HFFc6 (cell line): ENCODE measurements at regions not wholly inside any gene's neighbourhood (a gene's known extent, or its start where the extent isn't known, plus 50 kb on each side); places are given as distances from the start of the nearest gene placed in this dataset.

ENCODE experiments used
- DNase-seq: peaks from one replicate; pipeline ENCODE4 v3.0.0-alpha.2; 2018
- H3K27ac Mint-ChIP-seq: 2 replicates; pipeline ENCODE4 v1.8.0; 2020; ENCODE audit warnings: mild to moderate bottlenecking, mixed read lengths
- H3K27me3 Mint-ChIP-seq: 2 replicates; pipeline ENCODE4 v1.8.0; 2021; ENCODE audit warnings: mild to moderate bottlenecking, moderate library complexity, mixed read lengths; ENCODE audit not compliant: insufficient read depth
- H3K36me3 Mint-ChIP-seq: 2 replicates; pipeline ENCODE4 v1.8.0; 2021; ENCODE audit warnings: low read depth, mixed read lengths
- H3K4me1 Mint-ChIP-seq: 2 replicates; pipeline ENCODE4 v1.8.0; 2020; ENCODE audit warnings: low read depth, mixed read lengths
- H3K4me3 Mint-ChIP-seq: 2 replicates; pipeline ENCODE4 v1.8.0; 2020; ENCODE audit warnings: mild to moderate bottlenecking, moderate library complexity, mixed read lengths
- H3K9me3 Mint-ChIP-seq: 2 replicates; pipeline ENCODE4 v1.8.0; 2020; ENCODE audit warnings: mild to moderate bottlenecking, mixed read lengths
- TF ChIP-seq, protein P1 (sequence below): fragments of 200-600 bp; sonication (generic); IDR thresholded peaks from 2 replicates; pipeline ENCODE4 v1.5.0; 2021; ENCODE audit warnings: antibody characterized with exemption, mild to moderate bottlenecking

DNA sequence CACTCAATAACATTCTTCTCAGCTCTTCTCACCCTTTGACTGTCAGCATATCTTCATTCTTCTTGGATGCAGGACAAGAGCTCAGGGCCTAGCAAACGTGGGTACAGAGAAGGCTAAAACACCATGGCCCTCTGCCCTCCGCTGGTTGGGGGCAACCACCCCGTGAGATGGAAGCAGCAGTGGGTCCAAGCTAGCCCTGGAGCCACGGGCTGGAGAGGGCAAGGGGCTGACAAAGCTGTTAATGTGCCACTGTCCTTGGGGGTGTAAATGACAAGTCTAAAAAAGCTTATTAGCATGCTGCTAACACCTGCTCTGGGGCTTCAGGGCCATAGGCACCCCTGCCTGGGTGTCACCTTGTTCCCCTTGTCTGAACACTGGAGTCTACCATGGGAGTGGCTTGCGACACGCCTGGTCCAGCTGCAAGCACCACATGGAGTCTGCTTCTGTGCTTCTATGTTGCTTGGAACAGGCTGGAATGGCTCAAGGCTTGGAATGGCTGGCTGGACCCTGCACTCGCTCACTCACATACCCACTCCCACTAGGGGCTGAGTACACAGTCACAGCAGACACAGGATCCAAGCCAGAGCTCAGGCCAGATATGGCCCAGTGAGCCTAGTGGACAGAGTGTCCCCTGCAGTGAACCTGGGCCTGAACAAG is 246.0 kb downstream of the PCDH10 start:
- Mint-ChIP-seq H3K36me3 (no peaks in the 10 kb centered on the region), H3K4me1 (no peaks in the 10 kb centered on the region), H3K27ac (no peak overlapping the region), H3K27me3 (no peaks in the 10 kb centered on the region), H3K9me3 (peaks cover 3% of the 10 kb centered on the region; the same call in 1 of the 2 replicates), H3K4me3 (no peak overlapping the region)
- no peak for DNase-seq
- TF ChIP-seq, protein P1, sequence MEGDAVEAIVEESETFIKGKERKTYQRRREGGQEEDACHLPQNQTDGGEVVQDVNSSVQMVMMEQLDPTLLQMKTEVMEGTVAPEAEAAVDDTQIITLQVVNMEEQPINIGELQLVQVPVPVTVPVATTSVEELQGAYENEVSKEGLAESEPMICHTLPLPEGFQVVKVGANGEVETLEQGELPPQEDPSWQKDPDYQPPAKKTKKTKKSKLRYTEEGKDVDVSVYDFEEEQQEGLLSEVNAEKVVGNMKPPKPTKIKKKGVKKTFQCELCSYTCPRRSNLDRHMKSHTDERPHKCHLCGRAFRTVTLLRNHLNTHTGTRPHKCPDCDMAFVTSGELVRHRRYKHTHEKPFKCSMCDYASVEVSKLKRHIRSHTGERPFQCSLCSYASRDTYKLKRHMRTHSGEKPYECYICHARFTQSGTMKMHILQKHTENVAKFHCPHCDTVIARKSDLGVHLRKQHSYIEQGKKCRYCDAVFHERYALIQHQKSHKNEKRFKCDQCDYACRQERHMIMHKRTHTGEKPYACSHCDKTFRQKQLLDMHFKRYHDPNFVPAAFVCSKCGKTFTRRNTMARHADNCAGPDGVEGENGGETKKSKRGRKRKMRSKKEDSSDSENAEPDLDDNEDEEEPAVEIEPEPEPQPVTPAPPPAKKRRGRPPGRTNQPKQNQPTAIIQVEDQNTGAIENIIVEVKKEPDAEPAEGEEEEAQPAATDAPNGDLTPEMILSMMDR = no peak

DNA sequence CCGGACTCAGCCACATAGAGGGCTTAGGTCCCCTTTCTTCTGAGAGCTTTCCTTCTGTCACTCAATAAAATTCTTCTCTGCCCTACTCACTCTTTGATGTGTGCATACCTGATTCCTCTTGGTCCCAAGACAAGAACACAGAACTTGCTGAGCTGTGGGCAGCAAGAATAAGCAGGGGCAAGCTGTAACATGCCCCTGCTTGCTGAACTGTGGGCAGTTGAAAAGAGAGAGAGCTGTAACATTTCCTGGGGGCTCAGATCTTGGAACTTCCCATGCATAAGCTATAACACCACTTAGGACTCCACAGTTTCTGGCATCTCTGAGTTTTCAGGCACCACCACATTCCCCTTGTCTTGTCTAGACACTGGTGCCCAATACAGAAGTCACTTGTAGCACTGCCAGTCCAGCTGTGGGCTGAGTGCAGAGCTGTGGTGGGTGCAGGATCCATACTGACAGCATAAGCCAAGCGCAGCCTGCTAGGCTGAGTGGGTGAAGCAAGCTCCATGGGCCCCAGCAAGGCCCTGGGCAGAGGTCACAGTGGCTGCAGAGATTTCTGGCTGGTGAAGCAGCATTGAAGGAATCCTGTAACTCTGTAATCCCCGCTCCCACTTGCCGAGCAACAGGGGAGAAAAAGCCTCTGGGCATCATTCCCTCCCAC is 241.2 kb downstream of the PCDH10 start:
- Mint-ChIP-seq H3K4me1 (no peaks in the 10 kb centered on the region), H3K4me3 (no peak overlapping the region), H3K27ac (no peak overlapping the region), H3K27me3 (no peaks in the 10 kb centered on the region), H3K9me3 (peaks cover 8% of the 10 kb centered on the region; the same call in 1 of the 2 replicates), H3K36me3 (no peaks in the 10 kb centered on the region)
- DNase-seq = no peak
- TF ChIP-seq, protein P1 = no peak

DNA sequence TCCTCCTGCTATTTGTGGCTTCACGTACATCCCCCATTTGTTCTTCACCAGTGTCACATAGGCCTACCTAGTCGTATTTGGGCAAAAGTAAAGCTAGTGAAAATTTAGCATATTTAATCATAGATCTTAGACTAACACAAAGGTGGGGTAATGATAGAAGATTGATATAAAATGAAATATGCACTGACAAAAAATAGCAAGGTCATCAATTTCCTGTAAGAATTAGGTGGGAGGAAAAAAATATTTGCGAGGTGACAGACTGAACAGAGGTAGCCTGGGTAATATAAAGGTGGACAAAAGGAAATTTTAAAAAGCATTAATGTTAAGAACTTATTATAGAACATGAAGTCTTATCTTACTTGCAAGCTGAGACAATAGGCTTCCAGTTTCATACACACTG is 239.9 kb downstream of the PCDH10 start:
- Mint-ChIP-seq H3K27me3 (no peaks in the 10 kb centered on the region; the same call in 1 of the 2 replicates), H3K9me3 (peaks cover 8% of the 10 kb centered on the region; the same call in 1 of the 2 replicates), H3K36me3 (no peaks in the 10 kb centered on the region), H3K27ac (no peak overlapping the region), H3K4me1 (no peaks in the 10 kb centered on the region), H3K4me3 (no peak overlapping the region)
- DNase-seq = no peak
- TF ChIP-seq, protein P1 = no peak

DNA sequence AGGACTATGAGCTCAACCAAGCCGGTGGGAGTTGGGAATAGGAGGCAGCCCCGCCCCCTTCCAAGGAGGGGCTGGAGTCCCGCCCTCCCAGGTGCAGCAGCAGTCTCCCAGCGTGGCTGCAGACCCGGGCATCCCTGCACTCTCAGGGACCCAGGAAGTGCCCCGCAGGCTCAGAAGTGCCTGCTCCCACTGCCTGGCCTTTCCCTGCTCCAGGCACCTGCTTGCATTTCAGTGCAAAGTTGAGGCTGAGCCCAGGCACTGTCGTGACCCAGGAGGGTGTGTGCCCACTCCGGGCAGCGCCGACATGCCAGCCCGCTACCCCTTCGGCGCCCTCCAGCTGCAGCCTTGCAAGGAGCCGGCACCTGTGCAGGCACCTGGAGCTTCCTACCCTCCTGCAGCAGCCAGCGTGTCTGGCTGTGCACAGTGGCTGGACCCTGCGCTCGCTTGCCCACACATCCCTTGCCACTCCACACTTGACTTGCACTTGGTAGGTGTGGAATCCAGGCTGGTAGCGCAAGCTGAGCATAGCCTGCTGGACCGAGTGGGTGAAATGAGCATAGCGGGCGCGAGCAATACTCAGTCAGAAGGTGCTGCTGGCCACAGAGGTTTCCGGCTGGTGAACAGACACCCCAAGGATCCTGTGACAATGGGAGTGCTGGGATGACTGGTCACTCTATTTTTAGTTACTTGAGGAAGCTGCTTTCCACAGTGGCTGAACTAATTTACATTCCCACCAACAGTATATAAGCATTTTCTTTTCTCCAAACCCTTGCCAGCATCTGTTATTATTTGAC is 236.3 kb downstream of the PCDH10 start:
- no peak for DNase-seq
- TF ChIP-seq, protein P1 = no peak
- H3K27me3 Mint-ChIP-seq = no peaks in the 10 kb centered on the region; the same call in 1 of the 2 replicates
- no peaks in the 10 kb centered on the region; the same call in 1 of the 2 replicates for H3K36me3 Mint-ChIP-seq
- no peak overlapping the region for H3K4me3 Mint-ChIP-seq
- peaks cover 8% of the 10 kb centered on the region; the same call in 1 of the 2 replicates for H3K9me3 Mint-ChIP-seq
- no peak overlapping the region for H3K27ac Mint-ChIP-seq
- H3K4me1 Mint-ChIP-seq = no peaks in the 10 kb centered on the region

DNA sequence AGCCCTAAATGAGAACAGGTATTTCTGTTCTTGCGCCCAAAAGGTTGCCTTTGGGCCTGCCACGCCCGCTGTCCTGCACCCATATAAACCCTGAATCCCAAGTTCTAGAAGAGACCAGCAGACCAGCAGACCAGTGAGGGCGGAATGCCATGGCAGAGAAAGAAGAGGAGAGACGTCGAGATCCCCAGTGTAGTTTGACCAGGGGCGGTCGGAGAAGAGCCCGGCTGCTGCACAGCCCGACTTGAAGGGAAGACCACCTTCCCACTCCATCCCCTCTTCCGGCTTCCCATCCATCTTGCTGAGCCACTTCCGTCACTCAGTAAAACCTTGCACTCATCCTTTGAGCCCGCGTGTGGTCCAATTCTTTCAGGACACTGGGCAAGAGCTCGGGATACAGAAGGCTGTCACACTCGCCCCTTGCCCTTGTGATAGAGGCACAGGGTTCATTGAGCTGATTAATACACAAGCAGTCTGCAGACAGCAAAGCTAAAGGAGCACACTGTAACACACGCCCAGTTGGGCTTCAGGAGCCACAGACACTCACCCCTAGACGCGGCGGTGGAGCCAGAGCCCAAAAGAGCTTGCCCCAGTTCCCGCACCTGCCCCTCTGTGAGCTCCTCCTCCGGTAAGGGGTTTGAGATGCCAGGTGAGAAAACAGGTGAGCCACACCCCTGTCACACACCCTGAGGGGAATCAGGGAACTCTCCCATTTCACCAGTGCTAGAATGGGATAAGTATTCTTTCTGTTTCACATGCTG is 230.8 kb downstream of the PCDH10 start:
- Mint-ChIP-seq H3K27ac (no peak overlapping the region), H3K4me3 (no peak overlapping the region), H3K36me3 (no peaks in the 10 kb centered on the region; the same call in 1 of the 2 replicates), H3K9me3 (no peaks in the 10 kb centered on the region; the same call in 1 of the 2 replicates), H3K27me3 (no peaks in the 10 kb centered on the region; the same call in 1 of the 2 replicates), H3K4me1 (no peaks in the 10 kb centered on the region)
- no peak for DNase-seq
- TF ChIP-seq, protein P1 = no peak
